Mesothelial cell of epicardium (in vitro differentiated cells): ENCODE measurements at regions not wholly inside any gene's neighbourhood (a gene's known extent, or its start where the extent isn't known, plus 50 kb on each side); places are given as distances from the start of the nearest gene placed in this dataset.
A peak's percentile ranks its signal among the peaks of the same experiment; 100 is the strongest.

Experiments used
- DNase-seq, 2 experiments: peaks; one replicate each; pipeline ENCODE4 v3.0.0; 2021; ENCODE audit warnings: low spot score in 2 of 2; ENCODE audit not compliant: unreplicated experiment in 2 of 2
- H3K27ac Mint-ChIP-seq: 2 replicates; pipeline ENCODE4 v1.8.0; 2021; ENCODE audit warnings: mixed read lengths
- H3K27me3 Mint-ChIP-seq: 2 replicates; pipeline ENCODE4 v1.8.0; 2021; ENCODE audit warnings: low read depth, mixed read lengths
- H3K36me3 Mint-ChIP-seq: 2 replicates; pipeline ENCODE4 v1.8.0; 2021; ENCODE audit warnings: mixed read lengths
- H3K4me1 Mint-ChIP-seq: 2 replicates; pipeline ENCODE4 v1.8.0; 2021; ENCODE audit warnings: mixed read lengths
- H3K4me3 Mint-ChIP-seq: 2 replicates; pipeline ENCODE4 v1.8.0; 2021; ENCODE audit warnings: mild to moderate bottlenecking, moderate library complexity, mixed read lengths
- H3K9me3 Mint-ChIP-seq: 2 replicates; pipeline ENCODE4 v1.8.0; 2021; ENCODE audit warnings: mixed read lengths
- TF ChIP-seq, protein P1 (sequence below): fragments of 200-600 bp; sonication (generic); IDR thresholded peaks from one replicate; pipeline ENCODE4 v1.5.0; 2021; ENCODE audit warnings: antibody characterized with exemption; ENCODE audit not compliant: unreplicated experiment

DNA sequence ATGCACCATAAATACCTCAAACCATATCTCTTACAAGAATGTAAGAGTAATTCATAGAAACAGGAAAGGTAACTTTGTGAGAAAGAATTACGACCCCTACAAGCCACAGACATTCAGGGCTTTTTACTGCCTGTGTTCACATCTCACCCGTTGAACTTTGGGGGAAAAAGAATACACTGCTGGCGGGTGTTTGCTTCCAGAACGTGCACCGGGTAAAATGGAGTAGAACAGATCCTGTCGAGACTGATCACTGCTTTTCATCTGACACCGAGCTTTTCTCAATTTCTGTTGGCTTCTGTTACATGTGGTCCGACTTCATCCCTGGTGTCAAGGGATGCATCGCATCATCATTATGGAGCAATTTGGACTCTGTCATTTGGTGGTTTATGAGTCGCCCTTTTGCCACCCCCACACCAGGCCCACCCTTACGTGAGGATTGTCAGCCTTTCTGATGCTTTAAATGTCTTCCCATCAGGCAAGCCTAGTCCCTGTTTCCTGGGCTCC lies 219.2 kb upstream of the ZFP64 start:
- TF ChIP-seq, protein P1, sequence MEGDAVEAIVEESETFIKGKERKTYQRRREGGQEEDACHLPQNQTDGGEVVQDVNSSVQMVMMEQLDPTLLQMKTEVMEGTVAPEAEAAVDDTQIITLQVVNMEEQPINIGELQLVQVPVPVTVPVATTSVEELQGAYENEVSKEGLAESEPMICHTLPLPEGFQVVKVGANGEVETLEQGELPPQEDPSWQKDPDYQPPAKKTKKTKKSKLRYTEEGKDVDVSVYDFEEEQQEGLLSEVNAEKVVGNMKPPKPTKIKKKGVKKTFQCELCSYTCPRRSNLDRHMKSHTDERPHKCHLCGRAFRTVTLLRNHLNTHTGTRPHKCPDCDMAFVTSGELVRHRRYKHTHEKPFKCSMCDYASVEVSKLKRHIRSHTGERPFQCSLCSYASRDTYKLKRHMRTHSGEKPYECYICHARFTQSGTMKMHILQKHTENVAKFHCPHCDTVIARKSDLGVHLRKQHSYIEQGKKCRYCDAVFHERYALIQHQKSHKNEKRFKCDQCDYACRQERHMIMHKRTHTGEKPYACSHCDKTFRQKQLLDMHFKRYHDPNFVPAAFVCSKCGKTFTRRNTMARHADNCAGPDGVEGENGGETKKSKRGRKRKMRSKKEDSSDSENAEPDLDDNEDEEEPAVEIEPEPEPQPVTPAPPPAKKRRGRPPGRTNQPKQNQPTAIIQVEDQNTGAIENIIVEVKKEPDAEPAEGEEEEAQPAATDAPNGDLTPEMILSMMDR, result no peak
- H3K27me3 Mint-ChIP-seq, result peaks cover 3% of the 10 kb centered on the region
- no peaks in the 10 kb centered on the region for H3K36me3 Mint-ChIP-seq
- no peak for DNase-seq
- peaks cover 10% of the 10 kb centered on the region for H3K9me3 Mint-ChIP-seq
- peak overlapping the region; percentile 92 for H3K27ac Mint-ChIP-seq
- H3K4me1 Mint-ChIP-seq, result peaks cover 24% of the 10 kb centered on the region
- H3K4me3 Mint-ChIP-seq, result no peak overlapping the region

DNA sequence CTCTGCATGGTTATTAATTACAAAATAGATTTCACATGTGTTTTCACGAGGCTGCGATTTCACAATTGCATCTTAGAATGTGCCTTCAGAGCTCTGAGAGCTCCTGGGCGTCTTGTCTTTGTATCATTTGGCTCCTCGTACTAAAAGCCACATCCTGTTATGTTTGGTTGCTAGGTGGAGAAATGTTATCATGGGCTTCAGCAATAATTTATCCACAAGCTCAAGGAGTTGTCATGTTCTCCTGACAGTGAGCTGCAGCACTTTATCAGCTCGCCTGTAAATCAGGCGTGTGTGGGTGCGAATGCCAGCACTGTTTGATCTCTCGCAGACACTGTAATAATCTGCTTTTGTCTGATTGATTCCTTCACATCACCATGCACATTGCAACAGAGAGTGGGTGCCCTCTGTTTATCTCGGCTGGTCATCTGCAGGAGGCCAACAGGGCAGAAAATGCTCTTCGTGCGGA lies 218.6 kb upstream of the ZFP64 start:
- H3K36me3 Mint-ChIP-seq, result no peaks in the 10 kb centered on the region
- DNase-seq, result peak; percentile 22 to 71
- H3K4me1 Mint-ChIP-seq, result peaks cover 21% of the 10 kb centered on the region
- H3K27ac Mint-ChIP-seq, result peak overlapping the region; percentile 92
- TF ChIP-seq, protein P1, result no peak
- no peak overlapping the region for H3K4me3 Mint-ChIP-seq
- H3K9me3 Mint-ChIP-seq, result peaks cover 10% of the 10 kb centered on the region
- peaks cover 2% of the 10 kb centered on the region for H3K27me3 Mint-ChIP-seq

DNA sequence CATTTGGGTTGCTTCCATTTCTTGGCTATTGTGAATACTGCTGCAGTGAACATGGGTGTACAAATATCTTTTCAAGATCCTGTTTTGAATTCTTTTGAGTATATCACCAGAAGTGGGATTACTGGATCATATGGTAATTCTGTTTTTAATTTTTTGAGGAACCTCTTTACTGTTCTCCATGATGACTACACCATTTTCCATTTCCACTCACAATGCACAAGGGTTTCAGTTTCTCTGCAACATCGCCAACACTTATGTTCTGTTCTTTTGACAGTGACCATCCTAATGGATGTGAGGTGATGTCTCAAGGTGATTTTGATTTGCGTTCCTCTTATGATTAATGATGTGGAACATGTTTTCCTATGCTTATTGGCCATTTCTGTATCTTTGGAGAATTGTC lies 214.4 kb upstream of the ZFP64 start:
- TF ChIP-seq, protein P1, result no peak
- Mint-ChIP-seq H3K4me1 (peaks cover 17% of the 10 kb centered on the region), H3K27ac (no peak overlapping the region), H3K36me3 (no peaks in the 10 kb centered on the region), H3K27me3 (peaks cover 23% of the 10 kb centered on the region), H3K4me3 (no peak overlapping the region), H3K9me3 (no peaks in the 10 kb centered on the region)
- DNase-seq, result no peak

DNA sequence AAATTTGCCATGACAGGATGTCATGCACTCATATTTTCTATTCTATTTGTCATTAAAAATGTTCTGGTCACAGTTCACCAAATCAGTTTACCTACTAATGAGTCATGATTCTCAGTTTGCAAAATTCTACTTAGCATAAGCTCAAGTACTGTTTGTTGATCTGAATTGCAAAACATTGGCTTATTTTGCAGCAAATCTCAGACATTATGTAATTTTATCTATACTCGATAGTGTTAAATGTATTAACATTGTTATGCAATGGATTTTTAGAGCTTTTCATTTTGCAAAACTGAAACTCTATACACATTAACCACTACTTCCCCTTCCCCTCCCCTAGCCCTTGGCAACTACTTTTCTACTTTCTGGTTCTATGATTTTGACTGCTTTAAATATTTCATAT lies 213.8 kb upstream of the ZFP64 start:
- no peaks in the 10 kb centered on the region for H3K36me3 Mint-ChIP-seq
- no peaks in the 10 kb centered on the region for H3K9me3 Mint-ChIP-seq
- no peak overlapping the region for H3K27ac Mint-ChIP-seq
- H3K4me3 Mint-ChIP-seq, result no peak overlapping the region
- DNase-seq, result no peak
- peaks cover 11% of the 10 kb centered on the region for H3K4me1 Mint-ChIP-seq
- peaks cover 26% of the 10 kb centered on the region for H3K27me3 Mint-ChIP-seq
- TF ChIP-seq, protein P1, result no peak

DNA sequence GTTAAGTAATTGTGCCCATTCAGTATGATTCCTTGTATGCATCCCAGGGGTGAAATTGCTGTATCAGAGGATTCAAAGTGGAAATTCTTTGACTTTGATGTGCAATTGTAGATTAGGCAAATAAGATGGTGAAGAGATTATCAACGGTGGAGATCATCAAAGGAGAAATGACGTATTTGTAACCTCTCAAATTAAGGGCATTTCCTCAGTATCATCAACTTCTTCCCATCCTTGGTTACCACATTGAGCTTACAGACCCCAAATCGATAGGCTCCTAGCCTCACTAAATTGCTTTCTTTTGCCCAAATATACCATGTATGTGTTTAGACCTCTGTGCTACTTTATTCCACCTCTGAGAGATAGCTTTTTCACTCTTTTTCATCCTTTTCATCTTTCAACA lies 213.1 kb upstream of the ZFP64 start:
- peaks cover 4% of the 10 kb centered on the region for H3K4me1 Mint-ChIP-seq
- H3K27me3 Mint-ChIP-seq, result peaks cover 34% of the 10 kb centered on the region
- no peaks in the 10 kb centered on the region for H3K9me3 Mint-ChIP-seq
- DNase-seq, result no peak
- no peak overlapping the region for H3K27ac Mint-ChIP-seq
- H3K36me3 Mint-ChIP-seq, result no peaks in the 10 kb centered on the region
- no peak overlapping the region for H3K4me3 Mint-ChIP-seq
- TF ChIP-seq, protein P1, result no peak

DNA sequence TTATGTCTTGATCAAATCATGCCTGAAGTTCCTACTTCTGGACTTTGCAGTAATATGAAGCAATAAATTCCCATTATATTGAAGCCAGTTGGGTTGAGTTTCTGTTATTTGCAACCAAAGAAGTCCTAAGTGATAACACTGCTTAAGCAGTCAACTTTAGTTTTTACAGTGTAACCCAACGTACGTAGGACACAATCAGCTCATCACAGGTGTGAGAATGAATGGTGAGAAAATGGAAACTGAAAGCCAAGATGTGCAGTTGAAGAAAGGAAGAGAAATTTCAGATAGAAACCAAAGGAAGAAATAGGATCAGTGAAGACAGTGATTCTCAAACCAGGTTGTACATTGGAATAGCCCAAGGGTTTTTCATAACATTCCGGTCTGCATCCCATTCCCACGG lies 211.4 kb upstream of the ZFP64 start:
- TF ChIP-seq, protein P1, result no peak
- Mint-ChIP-seq H3K9me3 (no peaks in the 10 kb centered on the region), H3K27ac (no peak overlapping the region), H3K27me3 (peaks cover 49% of the 10 kb centered on the region), H3K4me3 (no peak overlapping the region), H3K4me1 (no peaks in the 10 kb centered on the region), H3K36me3 (no peaks in the 10 kb centered on the region)
- no peak for DNase-seq
